ENCODE measurements at regions not wholly inside any gene's neighbourhood (a gene's known extent, or its start where the extent isn't known, plus 50 kb on each side); places are given as distances from the start of the nearest gene placed in this dataset.

- no peak for TF ChIP-seq CTCF (IDR thresholded peaks at IDR 0.05; ENCODE audit: insufficient read depth, low read length, poor library complexity, severe bottlenecking)
- TF ChIP-seq EZH2phosphoT487 (conservative IDR thresholded peaks at IDR 0.05; ENCODE audit: low read length), result no peak
Observed at GRCh38 chr17:71983828-71984227, 137.0 kb upstream of the SOX9 start.
